HEK293 (cell line): ENCODE measurements at regions not wholly inside any gene's neighbourhood (a gene's known extent, or its start where the extent isn't known, plus 50 kb on each side); places are given as distances from the start of the nearest gene placed in this dataset.

Experiments
- CTCF ChIA-PET: fragments of 350-600 bp; formaldehyde crosslinking; extraction: SDS; loops from one replicate; lab custom pipeline; 2021; ENCODE audit warnings: antibody characterized with exemption; lab: Yijun Ruan, JAX
- POLR2A ChIA-PET: fragments of 300-600 bp; formaldehyde crosslinking; extraction: SDS; loops from one replicate; lab custom pipeline; 2020; ENCODE audit warnings: antibody characterized with exemption, inconsistent platforms; lab: Yijun Ruan, JAX
- H3K27ac ChIP-seq: fragments of 200-500 bp; sonication (Bioruptor generic); 2 replicates; pipeline ENCODE4 v1.5.1; 2014; ENCODE audit warnings: low read depth, low read length, control low read depth, inconsistent platforms; ENCODE audit errors: extremely low read depth
- H3K36me3 ChIP-seq, 2 experiments: fragments of 200-500 bp in 1 of 2; sonication (Bioruptor generic) in 1 of 2; 1 replicate in 1 of 2; 2 replicates in 1 of 2; pipeline ENCODE4 v1.5.1; 2014 to 2017; ENCODE audit warnings: inconsistent platforms in 2 of 2, low read length in 2 of 2; ENCODE audit not compliant: control insufficient read depth in 2 of 2, insufficient read depth in 1 of 2
- H3K4me1 ChIP-seq: fragments of 200-500 bp; sonication (Bioruptor generic); 2 replicates; pipeline ENCODE4 v1.5.1; 2014; ENCODE audit warnings: mild to moderate bottlenecking, low read length, inconsistent platforms; ENCODE audit not compliant: control insufficient read depth, insufficient read depth
- H3K4me3 ChIP-seq: 2 replicates; pipeline ENCODE4 v1.5.1; 2011; ENCODE audit warnings: low read depth, mild to moderate bottlenecking, control low read depth, low read length, moderate library complexity
- H3K9me3 ChIP-seq: fragments of 200-500 bp; sonication (Bioruptor generic); 2 replicates; pipeline ENCODE4 v1.5.1; 2014; ENCODE audit warnings: low read depth, low read length, inconsistent platforms; ENCODE audit not compliant: control insufficient read depth, insufficient read depth
- BCL6B ChIP-seq: fragments of 450-650 bp; formaldehyde crosslinking; IDR thresholded peaks from 2 replicates; pipeline ENCODE4 v1.5.1; 2017; ENCODE audit warnings: missing biosample characterization, missing genetic modification characterization
- FEZF1 ChIP-seq: fragments of 450-650 bp; formaldehyde crosslinking; IDR thresholded peaks from 2 replicates; pipeline ENCODE4 v1.5.1; 2016; ENCODE audit warnings: missing biosample characterization, missing genetic modification characterization
- REPIN1 ChIP-seq: fragments of 450-650 bp; formaldehyde crosslinking; IDR thresholded peaks from 2 replicates; pipeline ENCODE4 v1.5.1; 2017; ENCODE audit warnings: missing biosample characterization, missing genetic modification characterization, low read depth
- TCF7L2 ChIP-seq: IDR thresholded peaks from 2 replicates; pipeline ENCODE4 v1.6.1; 2011; ENCODE audit warnings: low read depth, mild to moderate bottlenecking, inconsistent platforms, low read length, moderate library complexity, borderline replicate concordance
- TSHZ1 ChIP-seq: fragments of 450-650 bp; formaldehyde crosslinking; IDR thresholded peaks from 2 replicates; pipeline ENCODE4 v1.5.1; 2016; ENCODE audit warnings: missing biosample characterization, missing genetic modification characterization, borderline replicate concordance
- ZNF133 ChIP-seq: fragments of 450-650 bp; formaldehyde crosslinking; IDR thresholded peaks from 2 replicates; pipeline ENCODE4 v1.5.1; 2016; ENCODE audit warnings: missing biosample characterization, missing genetic modification characterization
- ZNF174 ChIP-seq: fragments of 450-650 bp; formaldehyde crosslinking; IDR thresholded peaks from 2 replicates; pipeline ENCODE4 v1.5.0; 2017; ENCODE audit warnings: missing biosample characterization, mild to moderate bottlenecking, missing genetic modification characterization
- ZNF175 ChIP-seq: fragments of 450-650 bp; formaldehyde crosslinking; IDR thresholded peaks from 2 replicates; pipeline ENCODE4 v1.5.1; 2016; ENCODE audit warnings: missing biosample characterization, missing genetic modification characterization
- ZNF19 ChIP-seq: fragments of 450-650 bp; formaldehyde crosslinking; IDR thresholded peaks from 2 replicates; pipeline ENCODE4; 2016; ENCODE audit warnings: missing biosample characterization, missing genetic modification characterization, low read depth
- ZNF223 ChIP-seq: fragments of 450-650 bp; formaldehyde crosslinking; IDR thresholded peaks from 2 replicates; pipeline ENCODE4 v1.5.1; 2016; ENCODE audit warnings: missing biosample characterization, missing genetic modification characterization
- ZNF24 ChIP-seq: fragments of 450-650 bp; formaldehyde crosslinking; IDR thresholded peaks from 2 replicates; pipeline ENCODE4 v1.5.1; 2016; ENCODE audit warnings: missing biosample characterization, missing genetic modification characterization
- ZNF248 ChIP-seq: fragments of 450-650 bp; formaldehyde crosslinking; IDR thresholded peaks from 2 replicates; pipeline ENCODE4 v1.5.1; 2017; ENCODE audit warnings: missing biosample characterization, missing genetic modification characterization
- ZNF416 ChIP-seq: fragments of 450-650 bp; formaldehyde crosslinking; IDR thresholded peaks from 2 replicates; pipeline ENCODE4 v1.5.1; 2016; ENCODE audit warnings: missing biosample characterization, missing genetic modification characterization
- ZNF510 ChIP-seq: fragments of 450-650 bp; formaldehyde crosslinking; IDR thresholded peaks from 2 replicates; pipeline ENCODE4 v1.5.1; 2018; ENCODE audit warnings: mild to moderate bottlenecking, missing genetic modification characterization, missing biosample characterization; ENCODE audit not compliant: insufficient replicate concordance
- ZNF518A ChIP-seq: fragments of 450-650 bp; formaldehyde crosslinking; conservative IDR thresholded peaks from 2 replicates; pipeline ENCODE4 v1.5.1; 2016; ENCODE audit warnings: low read depth, missing biosample characterization, missing genetic modification characterization
- ZNF530 ChIP-seq: fragments of 450-650 bp; formaldehyde crosslinking; IDR thresholded peaks from 2 replicates; pipeline ENCODE4 v1.5.1; 2016; ENCODE audit warnings: low read depth, missing biosample characterization, missing genetic modification characterization
- ZNF555 ChIP-seq: fragments of 450-650 bp; formaldehyde crosslinking; conservative IDR thresholded peaks from 2 replicates; pipeline ENCODE4 v1.5.1; 2017; ENCODE audit warnings: missing biosample characterization, mild to moderate bottlenecking, missing genetic modification characterization, inconsistent platforms
- ZNF707 ChIP-seq: fragments of 450-650 bp; formaldehyde crosslinking; IDR thresholded peaks from 2 replicates; pipeline ENCODE4 v1.5.1; 2016; ENCODE audit warnings: missing biosample characterization, missing genetic modification characterization
- ZNF777 ChIP-seq: fragments of 450-650 bp; formaldehyde crosslinking; IDR thresholded peaks from 2 replicates; pipeline ENCODE4 v1.5.1; 2017; ENCODE audit warnings: missing biosample characterization, missing genetic modification characterization, borderline replicate concordance
- ZSCAN16 ChIP-seq: fragments of 450-650 bp; formaldehyde crosslinking; IDR thresholded peaks from 2 replicates; pipeline ENCODE4 v1.5.1; 2016; ENCODE audit warnings: missing biosample characterization, missing genetic modification characterization
- ZSCAN30 ChIP-seq: fragments of 450-650 bp; IDR thresholded peaks from 2 replicates; pipeline ENCODE4 v1.5.1; 2018; ENCODE audit warnings: missing biosample characterization, mild to moderate bottlenecking, missing genetic modification characterization, moderate library complexity
- ZSCAN4 ChIP-seq: fragments of 450-650 bp; formaldehyde crosslinking; IDR thresholded peaks from 2 replicates; pipeline ENCODE4 v1.5.1; 2017; ENCODE audit warnings: missing biosample characterization, missing genetic modification characterization
- TF ChIP-seq, protein P1 (sequence below): fragments of 450-650 bp; formaldehyde crosslinking; IDR thresholded peaks from 2 replicates; pipeline ENCODE4 v1.5.1; 2016; ENCODE audit warnings: missing biosample characterization, missing genetic modification characterization, low read depth

- TF ChIP-seq ZNF518A (tag by site-specific recombination): no peak
- TF ChIP-seq TSHZ1: no peak
- no peak for TF ChIP-seq ZNF174
- no peak for TF ChIP-seq ZNF530 (tag by site-specific recombination)
- TF ChIP-seq ZSCAN4: no peak
- TF ChIP-seq ZNF175 (tag by site-specific recombination): no peak
Measured at GRCh38 chr6:144935661-144936060, 650.5 kb downstream of the UTRN start (continued).

DNA sequence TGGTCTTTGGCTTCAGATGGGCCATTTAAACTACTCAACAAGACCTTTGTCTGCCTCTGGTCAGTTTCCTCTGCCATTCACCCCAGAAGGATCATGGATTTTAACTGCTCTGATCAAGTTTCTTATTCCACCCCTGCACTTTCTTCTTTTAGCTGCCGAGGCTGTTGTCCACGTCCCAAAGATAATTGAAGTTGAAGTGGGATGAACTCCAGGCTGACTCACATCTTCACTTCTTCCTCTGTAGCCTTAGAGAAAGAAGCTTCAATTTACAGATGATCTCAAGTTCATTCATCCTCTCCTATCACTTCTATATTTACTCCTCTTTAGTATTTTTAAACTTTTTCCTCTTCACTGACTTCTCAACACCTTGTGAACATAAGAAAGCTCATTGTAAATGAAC is 651.6 kb downstream of the UTRN start:
- no peak overlapping the region for H3K27ac ChIP-seq
- no peak for TF ChIP-seq ZNF416
- TF ChIP-seq ZSCAN30 (tag by site-specific recombination): no peak
- no peak for TF ChIP-seq ZNF223 (tag by site-specific recombination)
- no peak for TF ChIP-seq ZNF248
- TF ChIP-seq BCL6B (tag by site-specific recombination): no peak
- TF ChIP-seq, all 188 proteins: peak for 0
- Histone ChIP-seq H3K4me1 (no peaks in the 10 kb centered on the region), H3K4me3 (no peak overlapping the region), H3K9me3 (no peaks in the 10 kb centered on the region), H3K36me3 (no peaks in the 10 kb centered on the region)
- POLR2A ChIA-PET: no interaction called here
- CTCF ChIA-PET: no interaction called here

DNA sequence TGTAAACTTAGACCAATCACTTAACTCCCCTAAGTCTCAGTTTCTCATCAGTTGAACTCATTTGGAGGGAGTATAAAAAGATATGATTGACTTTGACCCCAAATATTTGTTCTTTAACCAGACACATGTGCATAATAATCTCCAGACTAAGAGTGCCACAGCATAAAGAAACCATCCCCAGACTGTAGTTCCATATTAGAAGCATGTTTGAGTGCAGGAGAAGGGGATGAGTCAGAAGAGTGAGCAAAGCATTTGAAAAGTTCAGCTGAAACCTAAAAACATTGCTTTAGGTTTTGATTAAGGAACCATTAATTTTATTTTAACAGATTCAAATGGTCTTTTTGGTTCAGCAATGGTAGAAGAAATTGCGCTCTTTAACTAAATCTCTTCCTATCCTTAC is 654.8 kb downstream of the UTRN start:
- Histone ChIP-seq H3K9me3 (no peaks in the 10 kb centered on the region), H3K36me3 (no peaks in the 10 kb centered on the region), H3K27ac (no peak overlapping the region), H3K4me1 (no peaks in the 10 kb centered on the region), H3K4me3 (no peak overlapping the region)
- CTCF ChIA-PET: interaction anchor here (0.6 kb wide), 1 partner anchor 274 kb away, joined by 3 read pairs; no protein-coding TSS in a partner anchor
- POLR2A ChIA-PET: no interaction called here
- TF ChIP-seq ZNF530 (tag by site-specific recombination) (no peak), FEZF1 (tag by site-specific recombination) (no peak), ZNF133 (tag by site-specific recombination) (no peak), ZSCAN16 (tag by site-specific recombination) (no peak), ZNF777 (tag by site-specific recombination) (no peak), TCF7L2 (no peak), ZNF510 (tag by site-specific recombination) (no peak), REPIN1 (tag by site-specific recombination) (no peak), ZNF19 (no peak), ZNF707 (tag by site-specific recombination) (no peak), ZNF555 (tag by site-specific recombination) (no peak), ZNF24 (tag by site-specific recombination) (no peak)
- TF ChIP-seq, protein P1, sequence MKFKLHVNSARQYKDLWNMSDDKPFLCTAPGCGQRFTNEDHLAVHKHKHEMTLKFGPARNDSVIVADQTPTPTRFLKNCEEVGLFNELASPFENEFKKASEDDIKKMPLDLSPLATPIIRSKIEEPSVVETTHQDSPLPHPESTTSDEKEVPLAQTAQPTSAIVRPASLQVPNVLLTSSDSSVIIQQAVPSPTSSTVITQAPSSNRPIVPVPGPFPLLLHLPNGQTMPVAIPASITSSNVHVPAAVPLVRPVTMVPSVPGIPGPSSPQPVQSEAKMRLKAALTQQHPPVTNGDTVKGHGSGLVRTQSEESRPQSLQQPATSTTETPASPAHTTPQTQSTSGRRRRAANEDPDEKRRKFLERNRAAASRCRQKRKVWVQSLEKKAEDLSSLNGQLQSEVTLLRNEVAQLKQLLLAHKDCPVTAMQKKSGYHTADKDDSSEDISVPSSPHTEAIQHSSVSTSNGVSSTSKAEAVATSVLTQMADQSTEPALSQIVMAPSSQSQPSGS (tag by site-specific recombination): no peak
